K562 (cell line): ENCODE measurements at regions not wholly inside any gene's neighbourhood (a gene's known extent, or its start where the extent isn't known, plus 50 kb on each side); places are given as distances from the start of the nearest gene placed in this dataset.

Source experiments
- ATAC-seq: fragments of 200-7000 bp; cut with Tn5 transposase; 3 replicates; pipeline ENCODE4 v1.9.1; 2020; ENCODE audit warnings: moderate library complexity
- BruUV-seq: library from RNA; stranded (reverse); fragments of 400-500 nt; replicated peaks from 2 replicates; lab custom pipeline; 2021; lab: Mats Ljungman, UMichigan
- CTCF ChIA-PET: fragments of 300-600 bp; formaldehyde crosslinking; extraction: SDS; loops from one replicate; lab custom pipeline; 2021; ENCODE audit warnings: low intra/inter-chr PET ratio; lab: Yijun Ruan, JAX
- POLR2A ChIA-PET: fragments of 300-600, 350-650 bp; sonication (Branson Sonifier 250); formaldehyde crosslinking; extraction: SDS; loops from one replicate; lab custom pipeline; 2021; ENCODE audit warnings: antibody characterized with exemption, inconsistent platforms; lab: Yijun Ruan, JAX
- DNase-seq, 4 experiments: peaks; one replicate each; pipeline versions ENCODE4 v3.0.0 to v3.0.0-alpha.2; 2011 to 2018; ENCODE audit warnings: low spot score in 3 of 4, mixed read lengths in 3 of 4; ENCODE audit errors: extremely low read depth in 1 of 4
- FAIRE-seq: peaks from 2 replicates; lab custom pipeline; 2011; peaks lifted over from hg19 to GRCh38; lab: Jason Lieb, UNC
- H2AFZ ChIP-seq: 2 replicates; pipeline ENCODE4 v1.6.0; 2011; ENCODE audit warnings: low read depth, low read length, control low read depth, inconsistent platforms
- H3K27ac ChIP-seq: fragments of 200-600 bp; 3 replicates; pipeline ENCODE4 v1.8.0; 2011; ENCODE audit warnings: low read depth, mild to moderate bottlenecking, control low read depth, inconsistent platforms, low read length, moderate library complexity, mixed read lengths; ENCODE audit errors: extremely low read depth
- H3K27me3 ChIP-seq, 2 experiments: fragments of 300-600 bp in 1 of 2; 2 replicates in 1 of 2; 3 replicates in 1 of 2; pipeline versions ENCODE4 v1.6.0 to v1.8.0; 2011; ENCODE audit warnings: inconsistent platforms in 2 of 2, low read length in 2 of 2, mild to moderate bottlenecking in 1 of 2, mixed read lengths in 1 of 2, moderate library complexity in 1 of 2; ENCODE audit not compliant: control insufficient read depth in 2 of 2, insufficient read depth in 2 of 2
- H3K36me3 ChIP-seq: fragments of 300-600 bp; 3 replicates; pipeline ENCODE4 v1.8.0; 2011; ENCODE audit warnings: mild to moderate bottlenecking, low read length, inconsistent platforms; ENCODE audit not compliant: control insufficient read depth, insufficient read depth
- H3K4me1 ChIP-seq, 2 experiments: fragments of 200-600 bp in 1 of 2; replicated peaks in 1 of 2; 2 replicates in 1 of 2; 3 replicates in 1 of 2; pipeline versions ENCODE4 v1.5.1 to v1.8.0; 2011; ENCODE audit warnings: inconsistent platforms in 2 of 2, low read length in 2 of 2, mild to moderate bottlenecking in 1 of 2, mixed read lengths in 1 of 2, moderate library complexity in 1 of 2; ENCODE audit not compliant: control insufficient read depth in 2 of 2, insufficient read depth in 2 of 2
- H3K4me2 ChIP-seq: 2 replicates; pipeline ENCODE4 v1.6.1; 2011; ENCODE audit warnings: low read length, control low read depth, inconsistent platforms, mixed read lengths; ENCODE audit not compliant: insufficient read depth
- H3K4me3 ChIP-seq: fragments of 200-600 bp; sonication (generic), shearing (Covaris generic); 2 replicates; pipeline ENCODE4 v1.5.1; 2016; ENCODE audit warnings: control low read depth, inconsistent platforms
- H3K79me2 ChIP-seq: fragments of 200-600 bp; 3 replicates; pipeline ENCODE4 v1.8.0; 2011; ENCODE audit warnings: low read length, inconsistent platforms; ENCODE audit not compliant: control insufficient read depth, insufficient read depth
- H3K9ac ChIP-seq, 2 experiments: 2 replicates each; pipeline versions ENCODE4 v1.6.0 to v1.6.1; 2011; ENCODE audit warnings: low read depth in 2 of 2, low read length in 2 of 2, control low read depth in 1 of 2, inconsistent platforms in 1 of 2, mild to moderate bottlenecking in 1 of 2, mixed read lengths in 1 of 2; ENCODE audit not compliant: insufficient read depth in 1 of 2
- H3K9me1 ChIP-seq: one replicate; pipeline ENCODE4 v1.6.0; 2011; ENCODE audit warnings: inconsistent platforms, mild to moderate bottlenecking, low read length, moderate library complexity; ENCODE audit not compliant: control insufficient read depth, insufficient read depth
- H3K9me3 ChIP-seq: replicated peaks from 2 replicates; pipeline ENCODE4 v1.5.1; 2011; ENCODE audit warnings: low read depth, low read length, inconsistent platforms; ENCODE audit not compliant: control insufficient read depth, insufficient read depth
- H4K20me1 ChIP-seq: replicated peaks from 2 replicates; pipeline ENCODE4 v1.6.1; 2011; ENCODE audit warnings: low read length, inconsistent platforms, mixed read lengths; ENCODE audit not compliant: control insufficient read depth, insufficient read depth
- ARID1B ChIP-seq: fragments of 450-650 bp; IDR thresholded peaks from 2 replicates; pipeline ENCODE4 v1.6.1; 2016; ENCODE audit warnings: antibody characterized with exemption, mild to moderate bottlenecking, inconsistent platforms
- BMI1 ChIP-seq: fragments of 150-350 bp; IDR thresholded peaks from 2 replicates; pipeline ENCODE4 v1.6.1; 2014; ENCODE audit warnings: low read length
- GTF2A2 ChIP-seq: IDR thresholded peaks from 2 replicates; pipeline ENCODE4 v1.6.1; 2016; ENCODE audit warnings: mild to moderate bottlenecking, missing genetic modification characterization, missing compliant biosample characterization
- JUNB ChIP-seq: fragments of 450-650 bp; formaldehyde crosslinking; conservative IDR thresholded peaks from 2 replicates; pipeline ENCODE4 v1.4.0; 2020; ENCODE audit warnings: mild to moderate bottlenecking
- KDM4B ChIP-seq, 2 experiments: fragments of 450-650 bp in 1 of 2; sonication (generic) in 1 of 2; IDR thresholded peaks; 2 replicates each; pipeline ENCODE4 v1.6.1; 2016 to 2017; ENCODE audit warnings: borderline replicate concordance in 2 of 2, antibody characterized with exemption in 1 of 2, low read depth in 1 of 2, mild to moderate bottlenecking in 1 of 2
- MAZ ChIP-seq, 2 experiments: fragments of 450-650 bp in 1 of 2; sonication (generic) in 1 of 2; formaldehyde crosslinking; IDR thresholded peaks in 1 of 2; conservative IDR thresholded peaks in 1 of 2; 2 replicates each; pipeline versions ENCODE4 v1.4.0 to v1.5.0; 2020; ENCODE audit warnings: mild to moderate bottlenecking in 1 of 2, missing genetic modification reagents in 1 of 2
- NEUROD1 ChIP-seq: fragments of 150-350 bp; IDR thresholded peaks from 2 replicates; pipeline ENCODE4 v1.6.1; 2014; ENCODE audit warnings: borderline replicate concordance, low read length, low read depth; ENCODE audit not compliant: partially characterized antibody
- NR2C1 ChIP-seq, 2 experiments: fragments of 450-650 bp; IDR thresholded peaks; 2 replicates each; pipeline ENCODE4 v1.6.1; 2017; ENCODE audit warnings: mild to moderate bottlenecking in 2 of 2, antibody characterized with exemption in 1 of 2, inconsistent platforms in 1 of 2, missing compliant biosample characterization in 1 of 2, missing genetic modification characterization in 1 of 2
- STAT5B ChIP-seq: fragments of 250-450 bp; sonication (Bioruptor Pico); IDR thresholded peaks from 2 replicates; pipeline ENCODE4 v1.8.0; 2021; ENCODE audit warnings: mild to moderate bottlenecking, inconsistent platforms
- TAF1 ChIP-seq: IDR thresholded peaks from 2 replicates; pipeline ENCODE4 v1.6.1; 2011; ENCODE audit warnings: mild to moderate bottlenecking, low read length, moderate library complexity; ENCODE audit not compliant: insufficient read depth, control insufficient read depth, severe bottlenecking; ENCODE audit errors: extremely low read depth
- TEAD2 ChIP-seq: fragments of 450-650 bp; IDR thresholded peaks from 2 replicates; pipeline ENCODE4 v1.6.1; 2016; ENCODE audit warnings: missing genetic modification characterization, control low read depth, missing compliant biosample characterization
- WGBS: fragments of 100-300 bp; shearing (Covaris generic); methylation state at CpG from one replicate; pipeline ENCODE4 v1.1.6; 2016; ENCODE audit warnings: low coverage, mixed read lengths; ENCODE audit not compliant: insufficient coverage; ENCODE audit errors: missing lambda C conversion rate; 5-methylcytosine and 5-hydroxymethylcytosine counted together
- in situ Hi-C: fragments of 300-500 bp; cut with MboI; formaldehyde crosslinking; loops from 4 replicates; pipeline ENCODE4 v1.15.0; 2018; ENCODE audit warnings: inconsistent platforms, mixed read lengths
- intact Hi-C: fragments of 100-400 bp; cut with micrococcal nuclease; formaldehyde crosslinking; loops from 2 replicates; pipeline ENCODE4 v1.14.2; 2022
- TF ChIP-seq, protein P1 (sequence below): fragments of 250-450 bp; sonication (Bioruptor Pico); IDR thresholded peaks from 2 replicates; pipeline ENCODE4 v1.8.0; 2022; ENCODE audit warnings: moderate library complexity, mild to moderate bottlenecking, inconsistent platforms
- TF ChIP-seq, protein P2 (sequence below): IDR thresholded peaks from 2 replicates; pipeline ENCODE4 v1.6.1; 2016; ENCODE audit warnings: missing genetic modification characterization, missing compliant biosample characterization
- TF ChIP-seq, protein P3 (sequence below): sonication (generic); IDR thresholded peaks from 2 replicates; pipeline ENCODE4 v1.6.1; 2016
- TF ChIP-seq, protein P4 (sequence below): fragments of 450-650 bp; IDR thresholded peaks from 2 replicates; pipeline ENCODE4 v1.6.1; 2017; ENCODE audit warnings: antibody characterized with exemption, mild to moderate bottlenecking

DNA sequence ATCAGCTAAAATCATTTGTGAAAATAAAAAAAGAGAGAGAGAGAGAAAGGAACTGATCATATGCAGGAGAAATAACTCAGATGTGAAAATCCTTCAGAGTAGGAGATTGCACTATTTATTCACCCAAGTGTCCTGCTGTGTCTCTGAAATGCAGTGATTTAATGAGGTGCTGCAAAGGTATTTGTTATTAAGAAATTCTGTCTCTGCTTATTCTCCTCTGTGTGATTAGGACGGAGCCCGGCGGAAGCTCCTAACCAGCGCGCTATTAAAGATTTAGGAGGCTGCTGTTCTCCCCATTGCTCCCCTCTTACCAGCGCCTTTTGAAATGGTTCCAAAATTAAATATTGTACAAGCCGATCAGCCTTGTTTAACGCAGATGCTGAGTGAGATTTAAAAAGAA lies 528.3 kb downstream of the BUD13 start:
- in situ Hi-C loops = no loop called here
- FAIRE-seq (no peak), DNase-seq (no peak), ATAC-seq (no peak)
- Histone ChIP-seq H3K4me2 (no peak overlapping the region), H3K4me3 (no peak overlapping the region), H4K20me1 (no peaks in the 10 kb centered on the region), H3K27ac (no peak overlapping the region), H3K9ac (no peak overlapping the region), H3K27me3 (no peaks in the 10 kb centered on the region), H3K4me1 (no peaks in the 10 kb centered on the region), H3K36me3 (no peaks in the 10 kb centered on the region), H3K79me2 (no peaks in the 10 kb centered on the region), H3K9me3 (no peaks in the 10 kb centered on the region), H2AFZ (no peak overlapping the region), H3K9me1 (no peaks in the 10 kb centered on the region)
- BruUV-seq = no TSS peak
- ChIA-PET POLR2A (no interaction called here), CTCF (no interaction called here)
- intact Hi-C loops = no loop called here
- WGBS = 4% methylated on average over 8 of the region's 8 CpGs
- TF ChIP-seq MAZ (CRISPR knock-in tag; conservative IDR thresholded peaks at IDR 0.05 in 1 of 2, IDR thresholded peaks at IDR 0.05 in 1 of 2) = no peak
- TF ChIP-seq, protein P1, sequence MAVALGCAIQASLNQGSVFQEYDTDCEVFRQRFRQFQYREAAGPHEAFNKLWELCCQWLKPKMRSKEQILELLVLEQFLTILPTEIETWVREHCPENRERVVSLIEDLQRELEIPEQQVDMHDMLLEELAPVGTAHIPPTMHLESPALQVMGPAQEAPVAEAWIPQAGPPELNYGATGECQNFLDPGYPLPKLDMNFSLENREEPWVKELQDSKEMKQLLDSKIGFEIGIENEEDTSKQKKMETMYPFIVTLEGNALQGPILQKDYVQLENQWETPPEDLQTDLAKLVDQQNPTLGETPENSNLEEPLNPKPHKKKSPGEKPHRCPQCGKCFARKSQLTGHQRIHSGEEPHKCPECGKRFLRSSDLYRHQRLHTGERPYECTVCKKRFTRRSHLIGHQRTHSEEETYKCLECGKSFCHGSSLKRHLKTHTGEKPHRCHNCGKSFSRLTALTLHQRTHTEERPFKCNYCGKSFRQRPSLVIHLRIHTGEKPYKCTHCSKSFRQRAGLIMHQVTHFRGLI (CRISPR knock-in tag) = no peak
- no peak for TF ChIP-seq GTF2A2 (tag)
- TF ChIP-seq STAT5B (CRISPR knock-in tag) = no peak
- TF ChIP-seq NR2C1 (IDR thresholded peaks at IDR 0.05) = no peak
- TF ChIP-seq NR2C1 (tag; IDR thresholded peaks at IDR 0.05) = no peak
- TF ChIP-seq, protein P2, sequence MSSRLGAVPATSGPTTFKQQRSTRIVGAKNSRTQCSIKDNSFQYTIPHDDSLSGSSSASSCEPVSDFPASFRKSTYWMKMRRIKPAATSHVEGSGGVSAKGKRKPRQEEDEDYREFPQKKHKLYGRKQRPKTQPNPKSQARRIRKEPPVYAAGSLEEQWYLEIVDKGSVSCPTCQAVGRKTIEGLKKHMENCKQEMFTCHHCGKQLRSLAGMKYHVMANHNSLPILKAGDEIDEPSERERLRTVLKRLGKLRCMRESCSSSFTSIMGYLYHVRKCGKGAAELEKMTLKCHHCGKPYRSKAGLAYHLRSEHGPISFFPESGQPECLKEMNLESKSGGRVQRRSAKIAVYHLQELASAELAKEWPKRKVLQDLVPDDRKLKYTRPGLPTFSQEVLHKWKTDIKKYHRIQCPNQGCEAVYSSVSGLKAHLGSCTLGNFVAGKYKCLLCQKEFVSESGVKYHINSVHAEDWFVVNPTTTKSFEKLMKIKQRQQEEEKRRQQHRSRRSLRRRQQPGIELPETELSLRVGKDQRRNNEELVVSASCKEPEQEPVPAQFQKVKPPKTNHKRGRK (tag) = no peak
- TF ChIP-seq BMI1 = no peak
- TF ChIP-seq TEAD2 (tag) = no peak
- TF ChIP-seq, protein P3, sequence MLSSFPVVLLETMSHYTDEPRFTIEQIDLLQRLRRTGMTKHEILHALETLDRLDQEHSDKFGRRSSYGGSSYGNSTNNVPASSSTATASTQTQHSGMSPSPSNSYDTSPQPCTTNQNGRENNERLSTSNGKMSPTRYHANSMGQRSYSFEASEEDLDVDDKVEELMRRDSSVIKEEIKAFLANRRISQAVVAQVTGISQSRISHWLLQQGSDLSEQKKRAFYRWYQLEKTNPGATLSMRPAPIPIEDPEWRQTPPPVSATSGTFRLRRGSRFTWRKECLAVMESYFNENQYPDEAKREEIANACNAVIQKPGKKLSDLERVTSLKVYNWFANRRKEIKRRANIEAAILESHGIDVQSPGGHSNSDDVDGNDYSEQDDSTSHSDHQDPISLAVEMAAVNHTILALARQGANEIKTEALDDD = no peak
- TF ChIP-seq ARID1B = no peak
- TF ChIP-seq NEUROD1 = no peak
- TF ChIP-seq JUNB (CRISPR knock-in tag) = no peak
- TF ChIP-seq KDM4B (IDR thresholded peaks at IDR 0.05; ENCODE audit: borderline replicate concordance in 2 of 2, low read depth in 1 of 2) = no peak
- TF ChIP-seq, protein P4, sequence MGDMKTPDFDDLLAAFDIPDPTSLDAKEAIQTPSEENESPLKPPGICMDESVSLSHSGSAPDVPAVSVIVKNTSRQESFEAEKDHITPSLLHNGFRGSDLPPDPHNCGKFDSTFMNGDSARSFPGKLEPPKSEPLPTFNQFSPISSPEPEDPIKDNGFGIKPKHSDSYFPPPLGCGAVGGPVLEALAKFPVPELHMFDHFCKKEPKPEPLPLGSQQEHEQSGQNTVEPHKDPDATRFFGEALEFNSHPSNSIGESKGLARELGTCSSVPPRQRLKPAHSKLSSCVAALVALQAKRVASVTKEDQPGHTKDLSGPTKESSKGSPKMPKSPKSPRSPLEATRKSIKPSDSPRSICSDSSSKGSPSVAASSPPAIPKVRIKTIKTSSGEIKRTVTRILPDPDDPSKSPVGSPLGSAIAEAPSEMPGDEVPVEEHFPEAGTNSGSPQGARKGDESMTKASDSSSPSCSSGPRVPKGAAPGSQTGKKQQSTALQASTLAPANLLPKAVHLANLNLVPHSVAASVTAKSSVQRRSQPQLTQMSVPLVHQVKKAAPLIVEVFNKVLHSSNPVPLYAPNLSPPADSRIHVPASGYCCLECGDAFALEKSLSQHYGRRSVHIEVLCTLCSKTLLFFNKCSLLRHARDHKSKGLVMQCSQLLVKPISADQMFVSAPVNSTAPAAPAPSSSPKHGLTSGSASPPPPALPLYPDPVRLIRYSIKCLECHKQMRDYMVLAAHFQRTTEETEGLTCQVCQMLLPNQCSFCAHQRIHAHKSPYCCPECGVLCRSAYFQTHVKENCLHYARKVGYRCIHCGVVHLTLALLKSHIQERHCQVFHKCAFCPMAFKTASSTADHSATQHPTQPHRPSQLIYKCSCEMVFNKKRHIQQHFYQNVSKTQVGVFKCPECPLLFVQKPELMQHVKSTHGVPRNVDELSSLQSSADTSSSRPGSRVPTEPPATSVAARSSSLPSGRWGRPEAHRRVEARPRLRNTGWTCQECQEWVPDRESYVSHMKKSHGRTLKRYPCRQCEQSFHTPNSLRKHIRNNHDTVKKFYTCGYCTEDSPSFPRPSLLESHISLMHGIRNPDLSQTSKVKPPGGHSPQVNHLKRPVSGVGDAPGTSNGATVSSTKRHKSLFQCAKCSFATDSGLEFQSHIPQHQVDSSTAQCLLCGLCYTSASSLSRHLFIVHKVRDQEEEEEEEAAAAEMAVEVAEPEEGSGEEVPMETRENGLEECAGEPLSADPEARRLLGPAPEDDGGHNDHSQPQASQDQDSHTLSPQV = no peak
- no peak for TF ChIP-seq TAF1
